Left ventricle myocardium inferior (tissue), 1 donor: ENCODE measurements at regions not wholly inside any gene's neighbourhood (a gene's known extent, or its start where the extent isn't known, plus 50 kb on each side); places are given as distances from the start of the nearest gene placed in this dataset.

Source experiments
- DNase-seq: peaks from one replicate; pipeline ENCODE4 v3.0.0-alpha.2; 2020
- H3K27ac ChIP-seq: fragments of 200-600 bp; replicated peaks from 2 replicates; pipeline ENCODE4 v1.8.0; 2021
- H3K27me3 ChIP-seq: fragments of 200-600 bp; 2 replicates; pipeline ENCODE4 v1.8.0; 2021; ENCODE audit warnings: low read depth
- H3K36me3 ChIP-seq: fragments of 200-600 bp; 2 replicates; pipeline ENCODE4 v1.8.0; 2021
- H3K4me1 ChIP-seq: fragments of 200-600 bp; 2 replicates; pipeline ENCODE4 v1.8.0; 2021
- H3K4me3 ChIP-seq: fragments of 200-600 bp; 2 replicates; pipeline ENCODE4 v1.8.0; 2021; ENCODE audit warnings: mild to moderate bottlenecking, moderate library complexity
- H3K9me3 ChIP-seq: fragments of 200-600 bp; replicated peaks from 2 replicates; pipeline ENCODE4 v1.8.0; 2021
- CTCF ChIP-seq: fragments of 200-600 bp; IDR thresholded peaks from 2 replicates; pipeline ENCODE4 v1.8.0; 2021; ENCODE audit warnings: antibody characterized with exemption, mild to moderate bottlenecking, borderline replicate concordance
- intact Hi-C: fragments of 100-400 bp; cut with micrococcal nuclease; formaldehyde crosslinking; loops from one replicate; pipeline ENCODE4 v1.11.0; 2022
- donor health status: DM: no; HTN: yes; CAD: no; lungs with severe emphysema.

GRCh38 chr22:47250995-47251765, 488.7 kb downstream of the TBC1D22A start:
- H3K4me3 ChIP-seq = no peak overlapping the region
- peaks cover 57% of the 10 kb centered on the region for H3K27me3 ChIP-seq
- H3K27ac ChIP-seq = no peak overlapping the region
- peaks cover 15% of the 10 kb centered on the region for H3K9me3 ChIP-seq
- no peak for DNase-seq
- TF ChIP-seq CTCF = no peak
- no peaks in the 10 kb centered on the region for H3K4me1 ChIP-seq
- H3K36me3 ChIP-seq = no peaks in the 10 kb centered on the region
- intact Hi-C loops = no loop called here

- Histone ChIP-seq H3K27ac (no peak overlapping the region), H3K4me3 (no peak overlapping the region), H3K9me3 (peaks cover 15% of the 10 kb centered on the region), H3K4me1 (no peaks in the 10 kb centered on the region), H3K27me3 (peaks cover 73% of the 10 kb centered on the region), H3K36me3 (no peaks in the 10 kb centered on the region)
- intact Hi-C loops = no loop called here
- TF ChIP-seq CTCF = no peak
- DNase-seq = no peak
Observed at GRCh38 chr22:47249370-47249928, 487.0 kb downstream of the TBC1D22A start.

GRCh38 chr22:47248925-47249324, 486.5 kb downstream of the TBC1D22A start:
- no peak for DNase-seq
- peaks cover 18% of the 10 kb centered on the region for H3K9me3 ChIP-seq
- H3K4me3 ChIP-seq = no peak overlapping the region
- no peaks in the 10 kb centered on the region for H3K4me1 ChIP-seq
- H3K27me3 ChIP-seq = peaks cover 77% of the 10 kb centered on the region
- no peak overlapping the region for H3K27ac ChIP-seq
- intact Hi-C loops = no loop called here
- H3K36me3 ChIP-seq = no peaks in the 10 kb centered on the region
- TF ChIP-seq CTCF = no peak

GRCh38 chr22:47247579-47248240, 485.3 kb downstream of the TBC1D22A start:
- Histone ChIP-seq H3K27ac (no peak overlapping the region), H3K9me3 (peaks cover 18% of the 10 kb centered on the region), H3K27me3 (peaks cover 80% of the 10 kb centered on the region), H3K36me3 (no peaks in the 10 kb centered on the region), H3K4me1 (no peaks in the 10 kb centered on the region), H3K4me3 (no peak overlapping the region)
- intact Hi-C loops = no loop called here
- DNase-seq = no peak
- TF ChIP-seq CTCF = no peak

- peaks cover 22% of the 10 kb centered on the region for H3K9me3 ChIP-seq
- no peak overlapping the region for H3K4me3 ChIP-seq
- TF ChIP-seq CTCF = no peak
- H3K4me1 ChIP-seq = no peaks in the 10 kb centered on the region
- DNase-seq = no peak
- no peaks in the 10 kb centered on the region for H3K36me3 ChIP-seq
- H3K27me3 ChIP-seq = peaks cover 75% of the 10 kb centered on the region
- intact Hi-C loops = no loop called here
- no peak overlapping the region for H3K27ac ChIP-seq
Observed at GRCh38 chr22:47245786-47246185, 483.3 kb downstream of the TBC1D22A start.
